SK-N-SH treated with all-trans-retinoic acid at 6 μM for 48 hours (cell line): ENCODE measurements at regions not wholly inside any gene's neighbourhood (a gene's known extent, or its start where the extent isn't known, plus 50 kb on each side); places are given as distances from the start of the nearest gene placed in this dataset.

Experiments
- ATAC-seq: fragments of 200-7000 bp; cut with Tn5 transposase; 3 replicates; pipeline ENCODE4 v1.9.1; 2020; ENCODE audit warnings: mild to moderate bottlenecking, moderate library complexity
- ARNTL ChIP-seq: fragments of 450-650 bp; formaldehyde crosslinking; IDR thresholded peaks from 2 replicates; pipeline ENCODE4 v1.5.0; 2020; ENCODE audit warnings: low read depth, mild to moderate bottlenecking, moderate library complexity, borderline replicate concordance
- BACH2 ChIP-seq: fragments of 250-450 bp; sonication (Bioruptor Pico); IDR thresholded peaks from 2 replicates; pipeline ENCODE4 v1.9.0; 2021; ENCODE audit warnings: mild to moderate bottlenecking, borderline replicate concordance
- CSDC2 ChIP-seq: fragments of 250-450 bp; sonication (Bioruptor Pico); IDR thresholded peaks from 2 replicates; pipeline ENCODE4 v1.5.0; 2020; ENCODE audit warnings: mild to moderate bottlenecking, moderate library complexity
- CSRNP3 ChIP-seq: fragments of 250-450 bp; sonication (Bioruptor Pico); IDR thresholded peaks from 2 replicates; pipeline ENCODE4 v1.5.1; 2021; ENCODE audit warnings: mild to moderate bottlenecking, moderate library complexity
- ESRRG ChIP-seq: fragments of 250-450 bp; sonication (Bioruptor Pico); IDR thresholded peaks from 2 replicates; pipeline ENCODE4 v1.6.1; 2021; ENCODE audit warnings: mild to moderate bottlenecking
- GLIS3 ChIP-seq: fragments of 250-450 bp; sonication (Bioruptor Pico); IDR thresholded peaks from 2 replicates; pipeline ENCODE4 v1.5.0; 2020; ENCODE audit warnings: mild to moderate bottlenecking, moderate library complexity
- ISL1 ChIP-seq: fragments of 250-450 bp; sonication (Bioruptor Pico); IDR thresholded peaks from 2 replicates; pipeline ENCODE4 v2.1.2; 2022; ENCODE audit warnings: mild to moderate bottlenecking, moderate library complexity
- OSR1 ChIP-seq: fragments of 250-450 bp; sonication (Bioruptor Pico); IDR thresholded peaks from 2 replicates; pipeline ENCODE4 v1.8.0; 2022; ENCODE audit warnings: moderate library complexity, mild to moderate bottlenecking, inconsistent platforms
- PATZ1 ChIP-seq: fragments of 250-450 bp; sonication (Bioruptor Pico); IDR thresholded peaks from 2 replicates; pipeline ENCODE4 v1.8.0; 2020; ENCODE audit warnings: mild to moderate bottlenecking, moderate library complexity, borderline replicate concordance
- POU6F1 ChIP-seq: fragments of 250-450 bp; sonication (Bioruptor Pico); IDR thresholded peaks from 2 replicates; pipeline ENCODE4 v1.8.0; 2021; ENCODE audit warnings: low read depth, mild to moderate bottlenecking, moderate library complexity, borderline replicate concordance
- PPARA ChIP-seq: fragments of 250-450 bp; sonication (Bioruptor Pico); IDR thresholded peaks from 2 replicates; pipeline ENCODE4 v1.5.0; 2020; ENCODE audit warnings: mild to moderate bottlenecking, borderline replicate concordance
- RARB ChIP-seq: fragments of 250-450 bp; sonication (Bioruptor Pico); IDR thresholded peaks from 2 replicates; pipeline ENCODE4 v1.8.0; 2021; ENCODE audit warnings: mild to moderate bottlenecking, moderate library complexity
- SNAI2 ChIP-seq: fragments of 250-450 bp; sonication (Bioruptor Pico); IDR thresholded peaks from 2 replicates; pipeline ENCODE4 v1.5.0; 2020; ENCODE audit warnings: mild to moderate bottlenecking, moderate library complexity
- TCF4 ChIP-seq: fragments of 250-450 bp; sonication (Bioruptor Pico); IDR thresholded peaks from 2 replicates; pipeline ENCODE4 v1.8.0; 2021; ENCODE audit warnings: mild to moderate bottlenecking, moderate library complexity, borderline replicate concordance
- TOX ChIP-seq: fragments of 250-450 bp; sonication (Bioruptor Pico); IDR thresholded peaks from 2 replicates; pipeline ENCODE4 v1.8.0; 2021; ENCODE audit warnings: mild to moderate bottlenecking, moderate library complexity, borderline replicate concordance
- TSHZ2 ChIP-seq: fragments of 250-450 bp; sonication (Bioruptor Pico); IDR thresholded peaks from 2 replicates; pipeline ENCODE4 v1.5.0; 2020; ENCODE audit warnings: mild to moderate bottlenecking, moderate library complexity
- ZC3H10 ChIP-seq: fragments of 250-450 bp; sonication (Bioruptor Pico); IDR thresholded peaks from 2 replicates; pipeline ENCODE4 v1.5.1; 2021; ENCODE audit warnings: mild to moderate bottlenecking, moderate library complexity
- ZFP3 ChIP-seq: fragments of 250-450 bp; sonication (Bioruptor Pico); IDR thresholded peaks from 2 replicates; pipeline ENCODE4 v1.5.0; 2020; ENCODE audit warnings: mild to moderate bottlenecking, moderate library complexity
- ZFP30 ChIP-seq: fragments of 450-650 bp; formaldehyde crosslinking; IDR thresholded peaks from 2 replicates; pipeline ENCODE4 v1.5.0; 2022; ENCODE audit warnings: mild to moderate bottlenecking, moderate library complexity
- ZNF70 ChIP-seq: fragments of 450-650 bp; formaldehyde crosslinking; IDR thresholded peaks from 2 replicates; pipeline ENCODE4 v1.5.0; 2020; ENCODE audit warnings: mild to moderate bottlenecking, moderate library complexity
- ZNF8 ChIP-seq: fragments of 450-650 bp; formaldehyde crosslinking; IDR thresholded peaks from 2 replicates; pipeline ENCODE4 v1.5.0; 2020; ENCODE audit warnings: mild to moderate bottlenecking, moderate library complexity

DNA sequence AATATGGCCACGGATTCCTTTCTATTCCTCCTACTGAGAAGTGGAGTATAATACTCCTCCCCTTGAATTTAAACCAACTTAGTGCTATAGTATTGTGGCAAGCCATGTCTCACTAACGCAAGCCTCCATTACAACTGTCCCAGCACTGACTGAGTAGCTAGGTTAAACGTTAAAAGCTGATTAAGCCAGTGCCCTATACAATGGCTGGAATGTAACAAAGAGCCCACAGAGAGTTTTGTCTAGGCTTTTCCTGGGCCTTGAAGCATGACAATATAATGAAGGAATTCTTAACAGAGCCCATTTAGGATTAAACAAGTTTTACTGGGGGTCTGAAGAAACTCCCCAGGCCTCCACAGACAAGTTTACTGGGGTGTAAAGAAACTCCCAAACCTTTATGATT, 254.5 kb upstream of the DACH1 start:
- ATAC-seq, result no peak
- TF ChIP-seq GLIS3 (CRISPR knock-in tag) (no peak), ARNTL (CRISPR knock-in tag) (no peak), CSRNP3 (CRISPR knock-in tag) (no peak), ZFP3 (CRISPR knock-in tag) (no peak), RARB (CRISPR knock-in tag) (no peak), BACH2 (CRISPR knock-in tag) (no peak), ZNF8 (CRISPR knock-in tag) (no peak), SNAI2 (CRISPR knock-in tag) (no peak), ZNF70 (CRISPR knock-in tag) (no peak)

DNA sequence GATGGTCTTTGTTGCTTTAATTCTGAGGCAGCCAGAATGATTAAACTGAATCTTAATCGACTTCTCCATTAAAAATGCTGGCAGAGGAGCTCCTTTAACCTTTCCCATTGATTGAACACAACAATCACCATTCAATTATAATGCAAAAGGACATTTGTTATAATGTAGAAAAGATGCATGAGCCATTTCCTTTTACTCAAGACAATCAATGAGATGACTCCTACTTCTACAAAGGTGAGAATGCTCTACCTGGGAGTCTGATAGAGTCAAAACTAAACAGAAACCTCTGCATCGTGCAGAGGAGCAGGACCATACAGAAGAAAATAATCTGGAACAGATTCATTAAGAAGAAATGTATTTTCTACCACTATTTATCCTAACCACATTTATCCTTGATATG, 253.6 kb upstream of the DACH1 start:
- TF ChIP-seq POU6F1, result no peak
- TF ChIP-seq TSHZ2 (CRISPR knock-in tag), result no peak
- TF ChIP-seq ZNF8 (CRISPR knock-in tag), result no peak
- no peak for TF ChIP-seq CSDC2
- TF ChIP-seq ZFP30 (CRISPR knock-in tag), result no peak
- no peak for TF ChIP-seq ARNTL (CRISPR knock-in tag)
- TF ChIP-seq PATZ1 (CRISPR knock-in tag), result no peak
- TF ChIP-seq PPARA (CRISPR knock-in tag), result no peak
- no peak for TF ChIP-seq TOX
- TF ChIP-seq GLIS3 (CRISPR knock-in tag), result no peak
- no peak for TF ChIP-seq RARB (CRISPR knock-in tag)
- no peak for TF ChIP-seq ESRRG (CRISPR knock-in tag)
- no peak for ATAC-seq

- TF ChIP-seq ZNF70 (CRISPR knock-in tag), result no peak
- TF ChIP-seq ZNF8 (CRISPR knock-in tag), result no peak
- no peak for TF ChIP-seq TCF4 (CRISPR knock-in tag)
- TF ChIP-seq TOX, result no peak
- no peak for TF ChIP-seq ZFP30 (CRISPR knock-in tag)
- TF ChIP-seq POU6F1, result no peak
- no peak for TF ChIP-seq ZC3H10 (CRISPR knock-in tag)
- TF ChIP-seq CSDC2, result no peak
- no peak for TF ChIP-seq ISL1 (CRISPR knock-in tag)
- no peak for TF ChIP-seq OSR1 (CRISPR knock-in tag)
- TF ChIP-seq PATZ1 (CRISPR knock-in tag), result no peak
- no peak for TF ChIP-seq TSHZ2 (CRISPR knock-in tag)
- TF ChIP-seq ARNTL (CRISPR knock-in tag), result no peak
- no peak for TF ChIP-seq PPARA (CRISPR knock-in tag)
- no peak for TF ChIP-seq GLIS3 (CRISPR knock-in tag)
These were observed 246.9 kb upstream of the DACH1 start for GRCh38 chr13:72113931-72114330.

More at GRCh38 chr13:72113931-72114330, 246.9 kb upstream of the DACH1 start:
- no peak for ATAC-seq
